HepG2 (cell line): ENCODE measurements at regions not wholly inside any gene's neighbourhood (a gene's known extent, or its start where the extent isn't known, plus 50 kb on each side); places are given as distances from the start of the nearest gene placed in this dataset.

Experiments used
- ARNT2 ChIP-seq: sonication (generic); formaldehyde crosslinking; IDR thresholded peaks from 2 replicates; pipeline ENCODE4 v1.8.0; 2022; ENCODE audit warnings: mild to moderate bottlenecking, low read depth, missing genetic modification reagents, moderate library complexity
- ATF7-NPFF ChIP-seq: sonication (generic); formaldehyde crosslinking; IDR thresholded peaks from 2 replicates; pipeline ENCODE4 v1.8.1; 2023; ENCODE audit warnings: mild to moderate bottlenecking, low read depth, missing genetic modification reagents, moderate library complexity
- ATRX ChIP-seq: sonication (generic); formaldehyde crosslinking; IDR thresholded peaks from 2 replicates; pipeline ENCODE4 v1.4.0; 2020; ENCODE audit warnings: missing genetic modification reagents, borderline replicate concordance
- EED ChIP-seq: sonication (generic); formaldehyde crosslinking; IDR thresholded peaks from 2 replicates; pipeline ENCODE4 v1.5.0; 2020; ENCODE audit warnings: mild to moderate bottlenecking, missing genetic modification reagents
- FOXA3 ChIP-seq: IDR thresholded peaks from 2 replicates; pipeline ENCODE4 v1.6.1; 2016; ENCODE audit warnings: missing genetic modification reagents, missing compliant biosample characterization
- GLI4 ChIP-seq: sonication (generic); formaldehyde crosslinking; IDR thresholded peaks from 2 replicates; pipeline ENCODE4 v1.5.1; 2020; ENCODE audit warnings: missing genetic modification reagents, mild to moderate bottlenecking, moderate library complexity, borderline replicate concordance
- JDP2 ChIP-seq: sonication (generic); formaldehyde crosslinking; IDR thresholded peaks from 2 replicates; pipeline ENCODE4 v1.8.1; 2022; ENCODE audit warnings: missing genetic modification reagents, borderline replicate concordance
- KLF12 ChIP-seq: sonication (generic); formaldehyde crosslinking; IDR thresholded peaks from 2 replicates; pipeline ENCODE4 v1.4.0; 2020; ENCODE audit warnings: missing genetic modification reagents, borderline replicate concordance
- PBX2 ChIP-seq: IDR thresholded peaks from 2 replicates; pipeline ENCODE4 v1.6.1; 2016; ENCODE audit warnings: control low read depth
- PHF21A ChIP-seq: sonication (generic); formaldehyde crosslinking; IDR thresholded peaks from 2 replicates; pipeline ENCODE4 v1.5.0; 2020; ENCODE audit warnings: mild to moderate bottlenecking, missing genetic modification reagents
- PHF5A ChIP-seq: IDR thresholded peaks from one replicate; pipeline ENCODE4 v1.6.1; 2018; ENCODE audit warnings: low read depth, missing genetic modification reagents; ENCODE audit not compliant: unreplicated experiment
- RAD51 ChIP-seq: fragments of 450-650 bp; IDR thresholded peaks from 2 replicates; pipeline ENCODE4 v1.6.1; 2016; ENCODE audit warnings: borderline replicate concordance
- RXRB ChIP-seq: IDR thresholded peaks from 2 replicates; pipeline ENCODE4 v1.6.1; 2016; ENCODE audit warnings: borderline replicate concordance, missing genetic modification reagents, missing compliant biosample characterization
- SMARCE1 ChIP-seq: fragments of 450-650 bp; IDR thresholded peaks from 2 replicates; pipeline ENCODE4 v1.6.1; 2017; ENCODE audit warnings: borderline replicate concordance
- SSRP1 ChIP-seq: IDR thresholded peaks from 2 replicates; pipeline ENCODE4 v1.6.1; 2016; ENCODE audit warnings: control low read depth
- THAP9 ChIP-seq: sonication (generic); formaldehyde crosslinking; IDR thresholded peaks from 2 replicates; pipeline ENCODE4; 2020; ENCODE audit warnings: missing genetic modification reagents, mild to moderate bottlenecking, borderline replicate concordance
- ZNF143 ChIP-seq: sonication (generic); formaldehyde crosslinking; IDR thresholded peaks from 2 replicates; pipeline ENCODE4 v1.4.0; 2020; ENCODE audit warnings: missing genetic modification reagents
- ZNF557 ChIP-seq: sonication (generic); formaldehyde crosslinking; IDR thresholded peaks from 2 replicates; pipeline ENCODE4 v1.4.0; 2020; ENCODE audit warnings: missing genetic modification reagents
- ZNF703 ChIP-seq: sonication (generic); formaldehyde crosslinking; IDR thresholded peaks from 2 replicates; pipeline ENCODE4 v1.5.1; 2020; ENCODE audit warnings: missing genetic modification reagents, mild to moderate bottlenecking, moderate library complexity, borderline replicate concordance
- ZNF768 ChIP-seq: sonication (generic); formaldehyde crosslinking; IDR thresholded peaks from 2 replicates; pipeline ENCODE4 v1.4.0; 2020; ENCODE audit warnings: missing genetic modification reagents
- TF ChIP-seq, protein P1 (sequence below): sonication (generic); formaldehyde crosslinking; IDR thresholded peaks from 2 replicates; pipeline ENCODE4 v1.4.0; 2020; ENCODE audit warnings: mild to moderate bottlenecking, missing genetic modification reagents

GRCh38 chr17:70677783-70678647 lies 508.7 kb downstream of the KCNJ2 start (continued):
- TF ChIP-seq GLI4 (no peak), ZNF143 (CRISPR knock-in tag) (no peak), ZNF768 (no peak), ZNF557 (CRISPR knock-in tag) (no peak), PBX2 (peak; percentile 30; the same call in 1 of the 2 replicates), SMARCE1 (no peak), ATF7-NPFF (CRISPR knock-in tag) (no peak), PHF5A (CRISPR knock-in tag) (peak; percentile 49), PHF21A (CRISPR knock-in tag) (peak; percentile 34; the same call in 1 of the 2 replicates), FOXA3 (CRISPR knock-in tag) (peak; percentile 97), EED (no peak), RXRB (CRISPR knock-in tag) (peak; percentile 85), THAP9 (CRISPR knock-in tag) (no peak), JDP2 (CRISPR knock-in tag) (no peak), ATRX (no peak), RAD51 (no peak), SSRP1 (no peak), KLF12 (CRISPR knock-in tag) (no peak), ZNF703 (CRISPR knock-in tag) (no peak), ARNT2 (0 out of 2 replicates have a peak, but pooled peaks have one; percentile 35)
- TF ChIP-seq, protein P1, sequence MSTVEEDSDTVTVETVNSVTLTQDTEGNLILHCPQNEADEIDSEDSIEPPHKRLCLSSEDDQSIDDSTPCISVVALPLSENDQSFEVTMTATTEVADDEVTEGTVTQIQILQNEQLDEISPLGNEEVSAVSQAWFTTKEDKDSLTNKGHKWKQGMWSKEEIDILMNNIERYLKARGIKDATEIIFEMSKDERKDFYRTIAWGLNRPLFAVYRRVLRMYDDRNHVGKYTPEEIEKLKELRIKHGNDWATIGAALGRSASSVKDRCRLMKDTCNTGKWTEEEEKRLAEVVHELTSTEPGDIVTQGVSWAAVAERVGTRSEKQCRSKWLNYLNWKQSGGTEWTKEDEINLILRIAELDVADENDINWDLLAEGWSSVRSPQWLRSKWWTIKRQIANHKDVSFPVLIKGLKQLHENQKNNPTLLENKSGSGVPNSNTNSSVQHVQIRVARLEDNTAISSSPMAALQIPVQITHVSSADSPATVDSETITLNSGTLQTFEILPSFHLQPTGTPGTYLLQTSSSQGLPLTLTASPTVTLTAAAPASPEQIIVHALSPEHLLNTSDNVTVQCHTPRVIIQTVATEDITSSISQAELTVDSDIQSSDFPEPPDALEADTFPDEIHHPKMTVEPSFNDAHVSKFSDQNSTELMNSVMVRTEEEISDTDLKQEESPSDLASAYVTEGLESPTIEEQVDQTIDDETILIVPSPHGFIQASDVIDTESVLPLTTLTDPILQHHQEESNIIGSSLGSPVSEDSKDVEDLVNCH, result no peak
